ENCODE measurements at regions not wholly inside any gene's neighbourhood (a gene's known extent, or its start where the extent isn't known, plus 50 kb on each side); places are given as distances from the start of the nearest gene placed in this dataset.

DNA sequence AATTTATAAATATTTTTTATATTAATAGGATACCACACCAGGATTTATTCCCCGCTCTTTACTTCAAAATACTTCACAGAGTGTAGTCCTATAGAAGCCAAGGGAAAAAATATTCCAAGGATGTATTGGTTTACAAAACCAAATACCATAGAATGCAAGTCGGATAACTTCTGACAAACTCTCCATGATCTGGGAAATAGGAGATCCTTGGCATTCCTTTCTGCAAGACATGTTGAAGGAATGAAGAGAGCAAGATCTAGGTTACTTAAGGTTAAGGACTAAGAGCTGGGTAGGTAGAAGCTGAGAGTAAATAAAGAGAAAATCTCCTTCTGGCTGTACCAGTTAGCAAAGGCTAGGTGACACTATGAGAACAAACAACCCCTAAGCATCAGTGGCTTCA is 141.2 kb downstream of the LRATD1 start:
- no peaks in the 10 kb centered on the region for H3K27me3 ChIP-seq (ENCODE audit: insufficient read depth)
- no peak overlapping the region for H3K27ac Mint-ChIP-seq
- no peak for ATAC-seq
- no peaks in the 10 kb centered on the region for H3K9me3 Mint-ChIP-seq
- H3K27me3 Mint-ChIP-seq (ENCODE audit: insufficient read depth, low read depth, poor library complexity), result no peaks in the 10 kb centered on the region
- H3K4me1 Mint-ChIP-seq, result no peaks in the 10 kb centered on the region
- no peaks in the 10 kb centered on the region for H3K36me3 Mint-ChIP-seq (ENCODE audit: low read depth)
- DNase-seq (ENCODE audit: low spot score), result no peak
- no peak overlapping the region for H3K4me3 Mint-ChIP-seq
- no peaks in the 10 kb centered on the region for H3F3A ChIP-seq (replicated peaks; ENCODE audit: low read depth)
- H3K4me2 ChIP-seq, result no peak overlapping the region
- H3K9me2 ChIP-seq (ENCODE audit: insufficient read depth), result no peaks in the 10 kb centered on the region
- no peak overlapping the region for H3K27ac ChIP-seq (ENCODE audit: low read depth)
- no peaks in the 10 kb centered on the region for H3K4me1 ChIP-seq (ENCODE audit: insufficient read depth)
- no peak for TF ChIP-seq CREB1 (CRISPR knock-in tag; IDR thresholded peaks at IDR 0.05; ENCODE audit: low read depth)
- TF ChIP-seq, protein P1, sequence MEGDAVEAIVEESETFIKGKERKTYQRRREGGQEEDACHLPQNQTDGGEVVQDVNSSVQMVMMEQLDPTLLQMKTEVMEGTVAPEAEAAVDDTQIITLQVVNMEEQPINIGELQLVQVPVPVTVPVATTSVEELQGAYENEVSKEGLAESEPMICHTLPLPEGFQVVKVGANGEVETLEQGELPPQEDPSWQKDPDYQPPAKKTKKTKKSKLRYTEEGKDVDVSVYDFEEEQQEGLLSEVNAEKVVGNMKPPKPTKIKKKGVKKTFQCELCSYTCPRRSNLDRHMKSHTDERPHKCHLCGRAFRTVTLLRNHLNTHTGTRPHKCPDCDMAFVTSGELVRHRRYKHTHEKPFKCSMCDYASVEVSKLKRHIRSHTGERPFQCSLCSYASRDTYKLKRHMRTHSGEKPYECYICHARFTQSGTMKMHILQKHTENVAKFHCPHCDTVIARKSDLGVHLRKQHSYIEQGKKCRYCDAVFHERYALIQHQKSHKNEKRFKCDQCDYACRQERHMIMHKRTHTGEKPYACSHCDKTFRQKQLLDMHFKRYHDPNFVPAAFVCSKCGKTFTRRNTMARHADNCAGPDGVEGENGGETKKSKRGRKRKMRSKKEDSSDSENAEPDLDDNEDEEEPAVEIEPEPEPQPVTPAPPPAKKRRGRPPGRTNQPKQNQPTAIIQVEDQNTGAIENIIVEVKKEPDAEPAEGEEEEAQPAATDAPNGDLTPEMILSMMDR (conservative IDR thresholded peaks at IDR 0.05; ENCODE audit: low read depth in 2 of 2), result no peak
- TF ChIP-seq EZH2 (IDR thresholded peaks at IDR 0.05; ENCODE audit: low read depth, unreplicated experiment), result no peak
- no peak for TF ChIP-seq POLR2AphosphoS5 (IDR thresholded peaks at IDR 0.05; ENCODE audit: low read depth)
- no peak for TF ChIP-seq EZH2phosphoT487 (IDR thresholded peaks at IDR 0.05; ENCODE audit: unreplicated experiment)
- TF ChIP-seq ZNF114 (CRISPR knock-in tag; IDR thresholded peaks at IDR 0.05), result no peak
- H2AFZ ChIP-seq, result no peak overlapping the region
- H4K20me1 ChIP-seq (replicated peaks; ENCODE audit: insufficient read depth), result no peaks in the 10 kb centered on the region
- H3K79me2 ChIP-seq (replicated peaks; ENCODE audit: insufficient read depth), result no peaks in the 10 kb centered on the region
- H3K4me3 ChIP-seq, result no peak overlapping the region
- no peaks in the 10 kb centered on the region for H3K36me3 ChIP-seq (ENCODE audit: insufficient read depth)

- Mint-ChIP-seq H3K27me3 (ENCODE audit: insufficient read depth, low read depth, poor library complexity) (no peaks in the 10 kb centered on the region), H3K36me3 (ENCODE audit: low read depth) (no peaks in the 10 kb centered on the region), H3K9me3 (no peaks in the 10 kb centered on the region), H3K4me3 (no peak overlapping the region), H3K4me1 (no peaks in the 10 kb centered on the region), H3K27ac (no peak overlapping the region)
- Histone ChIP-seq H3K4me3 (no peak overlapping the region), H3K4me1 (ENCODE audit: insufficient read depth) (no peaks in the 10 kb centered on the region), H3K4me2 (no peak overlapping the region), H4K20me1 (replicated peaks; ENCODE audit: insufficient read depth) (no peaks in the 10 kb centered on the region), H3K36me3 (ENCODE audit: insufficient read depth) (no peaks in the 10 kb centered on the region), H3K27me3 (ENCODE audit: insufficient read depth) (no peaks in the 10 kb centered on the region), H3K79me2 (replicated peaks; ENCODE audit: insufficient read depth) (no peaks in the 10 kb centered on the region), H3F3A (replicated peaks; ENCODE audit: low read depth) (no peaks in the 10 kb centered on the region), H3K27ac (ENCODE audit: low read depth) (no peak overlapping the region), H3K9me2 (ENCODE audit: insufficient read depth) (no peaks in the 10 kb centered on the region), H2AFZ (no peak overlapping the region)
- ATAC-seq, result no peak
- DNase-seq (ENCODE audit: low spot score), result no peak
- TF ChIP-seq EZH2phosphoT487 (IDR thresholded peaks at IDR 0.05; ENCODE audit: unreplicated experiment), result no peak
- TF ChIP-seq REST (IDR thresholded peaks at IDR 0.05; ENCODE audit: unreplicated experiment), result no peak
- TF ChIP-seq STAT1 (IDR thresholded peaks at IDR 0.05; ENCODE audit: unreplicated experiment), result no peak
- TF ChIP-seq POLR2AphosphoS5 (IDR thresholded peaks at IDR 0.05; ENCODE audit: low read depth), result no peak
- TF ChIP-seq EZH2 (IDR thresholded peaks at IDR 0.05; ENCODE audit: low read depth, unreplicated experiment), result no peak
- no peak for TF ChIP-seq JUNB (IDR thresholded peaks at IDR 0.05; ENCODE audit: unreplicated experiment)
- TF ChIP-seq CREB1 (CRISPR knock-in tag; IDR thresholded peaks at IDR 0.05; ENCODE audit: low read depth), result no peak
- TF ChIP-seq ZNF331 (CRISPR knock-in tag; IDR thresholded peaks at IDR 0.05; ENCODE audit: low read depth), result no peak
- TF ChIP-seq ZNF462 (CRISPR knock-in tag; IDR thresholded peaks at IDR 0.05), result no peak
These were observed 142.0 kb downstream of the LRATD1 start for GRCh38 chr2:14774436-14774968.

All from GM23338 (cell line).